ENCODE measurements at regions not wholly inside any gene's neighbourhood (a gene's known extent, or its start where the extent isn't known, plus 50 kb on each side); places are given as distances from the start of the nearest gene placed in this dataset.

GRCh38 chr15:25183581-25184251 lies 228.9 kb downstream of the SNRPN start:
- FAIRE-seq (no peak), ATAC-seq (no peak), DNase-seq (ENCODE audit: extremely low read depth in 1 of 4, low spot score in 3 of 4) (no peak)
- BruUV-seq (replicated peaks) = no TSS peak
- H3K4me2 ChIP-seq (ENCODE audit: insufficient read depth, low read length) = no peak overlapping the region
- no peaks in the 10 kb centered on the region for H3K27me3 ChIP-seq (ENCODE audit: control insufficient read depth in 2 of 2, insufficient read depth in 2 of 2, low read length in 2 of 2)
- no peaks in the 10 kb centered on the region for H4K20me1 ChIP-seq (replicated peaks; ENCODE audit: control insufficient read depth, insufficient read depth, low read length)
- 0% methylated on average over 9 of the region's 9 CpGs for WGBS (ENCODE audit: insufficient coverage, low coverage, missing lambda C conversion rate)
- H3K27ac ChIP-seq (ENCODE audit: extremely low read depth, low read depth, low read length) = no peak overlapping the region
- H3K79me2 ChIP-seq (ENCODE audit: control insufficient read depth, insufficient read depth, low read length) = no peaks in the 10 kb centered on the region
- H3K9me3 ChIP-seq (replicated peaks; ENCODE audit: control insufficient read depth, insufficient read depth, low read depth, low read length) = no peaks in the 10 kb centered on the region
- H3K9me1 ChIP-seq (ENCODE audit: control insufficient read depth, insufficient read depth, low read length) = no peaks in the 10 kb centered on the region
- no peaks in the 10 kb centered on the region for H3K36me3 ChIP-seq (ENCODE audit: control insufficient read depth, insufficient read depth, low read length)
- ChIA-PET CTCF (ENCODE audit: low intra/inter-chr PET ratio) (no interaction called here), POLR2A (no interaction called here)
- in situ Hi-C loops (cut with MboI) (no loop called here), intact Hi-C loops (cut with micrococcal nuclease) (no loop called here)
- no peaks in the 10 kb centered on the region for H3K4me1 ChIP-seq (replicated peaks in 1 of 2; ENCODE audit: control insufficient read depth in 2 of 2, insufficient read depth in 2 of 2, low read length in 2 of 2)
- no peak overlapping the region for H2AFZ ChIP-seq (ENCODE audit: low read depth, low read length)
- no peak overlapping the region for H3K9ac ChIP-seq (ENCODE audit: insufficient read depth in 1 of 2, low read depth in 2 of 2, low read length in 2 of 2)
- H3K4me3 ChIP-seq = no peak overlapping the region
- TF ChIP-seq FOXO4 (CRISPR knock-in tag; IDR thresholded peaks at IDR 0.05) (no peak), MECOM (CRISPR knock-in tag; IDR thresholded peaks at IDR 0.05) (no peak), ZNF408 (CRISPR knock-in tag; IDR thresholded peaks at IDR 0.05; ENCODE audit: low read depth) (no peak), SMC3 (conservative IDR thresholded peaks at IDR 0.05; ENCODE audit: insufficient read depth, low read depth, low read length) (no peak), GTF2E2 (tag; IDR thresholded peaks at IDR 0.05) (no peak), CUX1 (CRISPR knock-in tag; IDR thresholded peaks at IDR 0.05) (no peak), CTCFL (IDR thresholded peaks at IDR 0.05; ENCODE audit: borderline replicate concordance, insufficient read depth, low read depth, low read length, poor library complexity, severe bottlenecking) (no peak), MLLT1 (IDR thresholded peaks at IDR 0.05) (no peak), TOE1 (IDR thresholded peaks at IDR 0.05; ENCODE audit: borderline replicate concordance) (no peak), TOE1 (CRISPR knock-in tag; IDR thresholded peaks at IDR 0.05; ENCODE audit: borderline replicate concordance, low read depth) (no peak), MEIS2 (IDR thresholded peaks at IDR 0.05; ENCODE audit: partially characterized antibody) (no peak), ZNF785 (CRISPR knock-in tag; IDR thresholded peaks at IDR 0.05) (no peak)
